PC-9 (cell line): ENCODE measurements at regions not wholly inside any gene's neighbourhood (a gene's known extent, or its start where the extent isn't known, plus 50 kb on each side); places are given as distances from the start of the nearest gene placed in this dataset.

ENCODE experiments used
- CTCF ChIP-seq: fragments of 200-600 bp; sonication (generic); conservative IDR thresholded peaks from 2 replicates; pipeline ENCODE4 v1.6.1; 2017; ENCODE audit warnings: mixed run types, antibody characterized with exemption, mild to moderate bottlenecking, moderate library complexity
- EZH2 ChIP-seq: fragments of 200-600 bp; sonication (generic); IDR thresholded peaks from 2 replicates; pipeline ENCODE4 v1.8.0; 2017; ENCODE audit warnings: antibody characterized with exemption, low read depth

GRCh38 chr18:1014951-1015624 is 110.4 kb downstream of the ADCYAP1 start:
- TF ChIP-seq CTCF: no peak
- no peak for TF ChIP-seq EZH2
